ENCODE measurements at regions not wholly inside any gene's neighbourhood (a gene's known extent, or its start where the extent isn't known, plus 50 kb on each side); places are given as distances from the start of the nearest gene placed in this dataset.

GRCh38 chr14:101417434-101417833 is 143.9 kb upstream of the DIO3 start:
- DNase-seq = no peak

- no peak for DNase-seq
Measured at GRCh38 chr14:101418601-101419000, 142.7 kb upstream of the DIO3 start.

- no peak for DNase-seq
Measured at GRCh38 chr14:101426466-101426865, 134.8 kb upstream of the DIO3 start.

- DNase-seq = no peak
Measured at GRCh38 chr14:101428409-101428808, 132.9 kb upstream of the DIO3 start.

GRCh38 chr14:101435546-101435945 is 125.7 kb upstream of the DIO3 start:
- no peak for DNase-seq

GRCh38 chr14:101439023-101439422 is 122.3 kb upstream of the DIO3 start:
- DNase-seq = no peak

- no peak for DNase-seq
Measured at GRCh38 chr14:101440496-101440895, 120.8 kb upstream of the DIO3 start.

- no peak for DNase-seq
Measured at GRCh38 chr14:101441710-101442109, 119.6 kb upstream of the DIO3 start.

- peak; percentile 70 for DNase-seq
Measured at GRCh38 chr14:101442451-101442850, 118.8 kb upstream of the DIO3 start.

GRCh38 chr14:101444116-101444515 is 117.2 kb upstream of the DIO3 start:
- DNase-seq = no peak

GRCh38 chr14:101445278-101445677 is 116.0 kb upstream of the DIO3 start:
- no peak for DNase-seq

GRCh38 chr14:101446387-101446969 is 114.8 kb upstream of the DIO3 start:
- no peak for DNase-seq

- no peak for DNase-seq
Measured at GRCh38 chr14:101449114-101449513, 112.2 kb upstream of the DIO3 start.

- DNase-seq = no peak
Measured at GRCh38 chr14:101451166-101451565, 110.1 kb upstream of the DIO3 start.

- DNase-seq = no peak
Measured at GRCh38 chr14:101453225-101453624, 108.1 kb upstream of the DIO3 start.

- DNase-seq = no peak
Measured at GRCh38 chr14:101454229-101454628, 107.1 kb upstream of the DIO3 start.

GRCh38 chr14:101456246-101457175 is 104.8 kb upstream of the DIO3 start:
- DNase-seq = no peak

- no peak for DNase-seq
Measured at GRCh38 chr14:101457301-101457935, 103.9 kb upstream of the DIO3 start.

GRCh38 chr14:101457936-101458740 is 103.2 kb upstream of the DIO3 start:
- DNase-seq = no peak

GRCh38 chr14:101458741-101459550 is 102.3 kb upstream of the DIO3 start:
- no peak for DNase-seq

GRCh38 chr14:101459551-101459900 is 101.8 kb upstream of the DIO3 start:
- no peak for DNase-seq

GRCh38 chr14:101460521-101460920 is 100.8 kb upstream of the DIO3 start:
- no peak for DNase-seq
